HG02763 (cell line): ENCODE measurements at regions not wholly inside any gene's neighbourhood (a gene's known extent, or its start where the extent isn't known, plus 50 kb on each side); places are given as distances from the start of the nearest gene placed in this dataset.

Source experiments
- ATAC-seq: cut with Tn5 transposase; IDR thresholded peaks from one replicate; pipeline ENCODE4 v1.9.1; 2021; ENCODE audit warnings: mild to moderate bottlenecking, moderate library complexity; ENCODE audit not compliant: unreplicated experiment

- no peak for ATAC-seq
These were observed 111.8 kb downstream of the LRRC70 start for GRCh38 chr5:62690421-62690820.

- no peak for ATAC-seq
These were observed 111.2 kb downstream of the LRRC70 start for GRCh38 chr5:62689599-62690368.

DNA sequence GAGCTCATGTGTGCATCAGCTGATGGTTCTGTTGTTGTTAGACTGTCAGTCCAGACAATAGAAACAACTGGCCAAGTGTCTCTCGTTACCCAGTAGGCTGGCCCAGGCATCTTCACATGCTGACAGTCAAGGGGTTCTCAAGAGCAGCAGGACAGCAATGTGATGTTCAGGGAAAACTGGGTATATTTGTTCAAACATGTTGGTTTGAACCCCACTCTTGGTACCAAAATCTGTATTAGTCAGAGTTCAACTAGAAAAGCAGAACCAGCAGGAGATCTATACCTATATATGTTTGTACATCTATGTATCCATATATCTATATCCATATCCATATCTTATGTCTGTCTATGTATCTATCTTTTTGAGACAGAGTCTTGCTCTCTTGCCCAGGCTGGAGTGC is 108.1 kb downstream of the LRRC70 start:
- no peak for ATAC-seq

- ATAC-seq = no peak
These were observed 106.6 kb downstream of the LRRC70 start for GRCh38 chr5:62685221-62685620.

- ATAC-seq = no peak
These were observed 105.7 kb downstream of the LRRC70 start for GRCh38 chr5:62684310-62684709.

DNA sequence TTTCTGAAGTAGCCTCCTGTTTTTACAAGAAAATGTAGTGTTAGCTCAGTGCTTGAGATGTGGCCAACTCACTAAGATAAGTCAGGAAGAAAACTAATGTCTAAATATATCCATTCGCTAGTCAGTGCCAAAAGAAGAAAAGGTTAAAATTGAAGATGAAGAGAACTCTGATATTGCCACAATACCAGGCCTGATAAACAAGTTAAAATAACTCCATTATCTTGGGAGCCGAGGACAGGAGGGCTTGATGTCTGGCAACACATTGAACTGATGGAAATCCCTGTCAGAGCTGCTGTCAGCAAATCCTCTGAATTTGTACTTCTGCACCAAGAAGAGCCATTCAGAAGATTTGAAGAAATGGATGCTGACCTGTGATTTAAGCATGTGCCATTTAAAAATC is 103.4 kb downstream of the LRRC70 start:
- no peak for ATAC-seq

DNA sequence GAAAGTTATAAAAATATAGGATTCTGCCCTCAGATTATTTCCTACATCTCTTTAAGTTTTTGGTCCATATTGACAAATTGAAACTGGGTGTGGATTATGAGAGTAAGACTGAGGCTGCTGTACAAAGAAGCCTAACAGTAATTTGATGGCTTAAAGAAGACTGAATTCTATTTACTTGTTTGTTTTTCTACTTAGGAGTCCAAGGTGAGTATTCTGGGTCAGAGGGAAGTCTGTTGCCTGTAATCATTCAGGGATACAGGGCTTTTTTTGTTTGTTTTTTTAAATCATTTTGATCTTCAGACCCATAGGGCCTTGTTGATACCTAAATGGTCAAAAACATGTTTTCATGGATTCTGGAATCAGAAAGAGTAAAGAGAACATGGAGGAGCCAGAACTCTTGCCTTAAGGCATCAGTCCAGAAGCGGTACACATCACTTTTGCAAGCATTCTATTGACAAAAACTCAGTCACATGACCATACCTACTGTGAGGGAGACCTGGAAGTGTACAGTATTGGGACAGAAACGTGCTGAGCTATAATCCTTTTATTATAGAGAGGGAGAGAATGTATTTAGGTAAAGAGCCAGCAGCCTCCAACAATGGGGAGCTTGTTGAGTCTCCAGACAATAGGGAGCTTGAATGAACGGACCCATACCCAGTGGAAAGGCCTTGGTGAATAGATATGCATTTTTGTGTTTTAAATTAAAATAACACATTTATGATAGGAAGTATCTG is 102.7 kb downstream of the LRRC70 start:
- ATAC-seq = no peak

- no peak for ATAC-seq
These were observed 101.5 kb downstream of the LRRC70 start for GRCh38 chr5:62680121-62680520.
